Eye (tissue), 1 donor: ENCODE measurements at regions not wholly inside any gene's neighbourhood (a gene's known extent, or its start where the extent isn't known, plus 50 kb on each side); places are given as distances from the start of the nearest gene placed in this dataset.
"Not testable (repeated sequence)": the region's sequence is repeated elsewhere in the genome, so short reads cannot be mapped to it uniquely, and the experiment has no call there.

ENCODE experiments used
- DNase-seq: peaks from one replicate; pipeline ENCODE4 v3.0.0-alpha.2; 2015

- no peak for DNase-seq
Measured at GRCh38 chr18:43893001-43893637, 615.8 kb upstream of the SYT4 start.

- no peak for DNase-seq
Measured at GRCh38 chr18:43904209-43904837, 627.0 kb upstream of the SYT4 start.

DNA sequence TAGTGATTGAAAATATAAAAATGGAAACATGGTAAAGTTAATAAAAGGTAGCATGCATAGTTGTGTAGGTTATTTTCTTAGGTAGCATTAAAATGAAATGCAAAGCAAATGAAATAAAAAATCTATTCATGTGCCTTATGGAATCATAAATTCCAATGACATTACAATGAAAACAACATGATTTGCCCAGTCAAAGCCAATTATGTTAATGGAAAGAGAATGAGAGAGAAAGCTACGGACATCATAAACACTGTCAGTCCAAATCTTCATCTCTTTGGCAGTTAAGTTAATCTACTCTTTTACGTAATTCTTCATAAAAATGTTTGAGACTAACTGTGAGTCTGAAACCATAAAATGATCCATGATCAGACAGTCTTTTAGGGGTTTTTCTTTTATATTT is 636.7 kb upstream of the SYT4 start:
- DNase-seq, result peak; percentile 85

GRCh38 chr18:43916984-43917383 is 639.7 kb upstream of the SYT4 start:
- no peak for DNase-seq

- no peak for DNase-seq
Measured at GRCh38 chr18:43917520-43917919, 640.2 kb upstream of the SYT4 start.

GRCh38 chr18:43919551-43919950 is 642.3 kb upstream of the SYT4 start:
- no peak for DNase-seq

- DNase-seq, result no peak
Measured at GRCh38 chr18:43931439-43931838, 654.1 kb upstream of the SYT4 start.

DNA sequence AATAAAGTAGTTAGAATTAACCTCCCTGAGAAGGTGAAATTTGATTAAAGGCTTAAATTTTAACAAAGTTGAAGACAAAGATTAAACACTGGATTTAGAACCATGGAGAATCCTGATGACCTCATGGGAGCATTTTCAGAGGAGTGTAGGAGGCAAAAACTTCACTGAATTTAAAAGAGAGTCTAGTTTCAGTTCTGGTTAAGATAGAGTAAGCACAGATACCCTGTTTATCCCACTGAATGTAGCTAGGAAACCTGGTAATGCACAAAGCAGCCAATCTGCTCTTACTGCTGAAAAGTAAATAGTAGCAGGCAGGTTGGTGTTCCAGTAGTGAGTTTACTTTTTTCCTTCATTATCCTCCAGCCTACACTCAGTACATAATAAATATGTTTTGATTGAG is 654.9 kb upstream of the SYT4 start:
- no peak for DNase-seq

DNA sequence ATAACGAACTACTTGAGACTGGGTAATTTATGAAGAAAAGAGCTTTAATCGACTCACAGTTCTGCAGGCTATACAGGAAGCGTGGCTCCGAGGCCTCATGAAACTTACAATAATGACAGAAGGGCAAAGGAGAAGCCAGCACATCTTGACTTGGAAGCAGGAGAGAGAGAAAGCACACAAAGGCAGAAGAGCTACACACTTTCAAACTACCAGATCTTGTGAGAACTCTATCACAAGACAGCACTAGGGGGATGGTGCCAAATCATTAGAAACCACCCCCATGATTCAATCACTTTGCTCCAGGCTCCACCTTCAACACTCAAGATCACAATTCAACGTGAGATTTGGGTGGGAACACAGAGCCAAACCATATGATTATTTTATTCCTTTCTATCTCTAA is 655.9 kb upstream of the SYT4 start:
- no peak for DNase-seq

DNA sequence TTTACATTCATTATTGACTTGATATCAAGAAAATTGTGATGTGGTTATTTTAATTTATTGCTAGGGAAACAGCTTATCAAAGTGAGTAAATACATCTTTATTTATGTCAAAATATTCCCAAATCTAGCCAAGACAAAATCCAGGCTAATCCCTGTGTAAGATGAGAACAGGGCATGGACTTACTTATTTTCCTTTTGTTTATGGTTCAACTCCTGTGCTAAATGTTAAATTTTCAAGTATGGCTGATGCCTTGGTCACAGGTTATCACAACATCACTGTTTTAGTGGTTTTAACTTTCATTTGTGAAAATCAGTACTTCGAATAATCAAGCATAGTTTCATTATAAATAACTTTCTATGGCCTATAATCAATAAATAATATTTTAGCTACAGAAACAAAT is 657.0 kb upstream of the SYT4 start:
- DNase-seq, result no peak

GRCh38 chr18:43934781-43935471 is 657.6 kb upstream of the SYT4 start:
- DNase-seq, result peak; percentile 53

DNA sequence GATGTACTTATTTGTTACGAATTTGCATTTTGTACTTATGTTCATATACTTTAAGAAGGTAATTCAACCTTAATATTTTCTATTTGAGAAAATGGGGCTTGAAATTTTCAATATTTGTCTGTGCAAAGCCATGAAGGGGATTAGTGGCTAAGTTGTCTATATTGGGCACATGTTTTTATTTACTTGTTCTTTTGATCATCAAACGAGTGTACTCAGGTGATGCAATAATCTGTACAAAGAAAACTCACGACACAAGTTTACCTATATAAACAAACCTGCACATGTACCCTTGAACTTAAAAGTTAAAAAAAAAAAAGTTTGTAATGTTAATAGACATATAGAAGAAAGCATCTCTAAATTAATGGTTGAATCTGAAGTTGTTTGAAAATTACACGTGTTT is 658.9 kb upstream of the SYT4 start:
- DNase-seq, result no peak

- no peak for DNase-seq
Measured at GRCh38 chr18:43949291-43949690, 672.0 kb upstream of the SYT4 start.

GRCh38 chr18:43950062-43950461 is 672.8 kb upstream of the SYT4 start:
- no peak for DNase-seq

DNA sequence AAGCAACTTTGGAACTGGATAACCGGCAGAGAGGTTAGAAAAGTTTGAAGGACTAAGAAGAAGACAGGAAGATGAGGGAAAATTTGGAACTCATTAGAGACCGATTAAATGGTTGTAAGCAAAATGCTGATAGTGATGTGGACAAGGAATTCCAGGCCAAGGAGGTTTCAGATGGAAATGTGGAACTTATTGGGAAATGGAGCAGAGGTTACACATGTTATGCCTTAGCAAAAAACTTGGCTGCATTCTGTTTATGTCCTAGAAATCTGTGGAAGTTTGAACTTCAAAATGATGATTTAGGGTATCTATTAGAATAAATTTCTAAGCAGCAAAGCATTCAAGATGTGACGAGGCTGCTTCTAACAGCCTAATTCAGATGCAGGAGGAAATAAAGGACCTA is 675.1 kb upstream of the SYT4 start:
- DNase-seq, result no peak

- DNase-seq, result no peak
Measured at GRCh38 chr18:43961722-43962121, 684.4 kb upstream of the SYT4 start.

- DNase-seq, result peak; percentile 62
Measured at GRCh38 chr18:43964666-43965065, 687.4 kb upstream of the SYT4 start.

GRCh38 chr18:43965691-43966090 is 688.4 kb upstream of the SYT4 start:
- DNase-seq, result no peak

DNA sequence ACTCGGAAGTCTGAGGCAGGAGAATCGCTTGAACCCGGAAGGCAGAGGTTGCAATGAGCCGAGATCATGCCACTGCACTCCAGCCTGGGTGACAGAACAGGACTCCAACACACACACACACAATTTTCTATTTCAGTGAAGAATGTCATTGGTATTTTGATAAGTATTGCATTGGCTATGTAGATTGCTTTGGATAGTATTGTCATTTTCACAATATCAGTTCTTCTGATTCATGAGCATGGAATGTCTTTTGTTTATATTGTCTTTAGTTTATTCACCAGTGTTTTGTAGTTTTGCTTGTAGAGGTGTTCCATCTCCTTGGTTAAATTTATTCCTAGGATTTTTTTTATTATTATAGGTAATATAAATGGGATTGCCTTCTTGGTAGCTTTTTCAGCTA is 693.4 kb upstream of the SYT4 start:
- DNase-seq, result no peak

- DNase-seq, result no peak
Measured at GRCh38 chr18:43978174-43978573, 700.9 kb upstream of the SYT4 start.

DNA sequence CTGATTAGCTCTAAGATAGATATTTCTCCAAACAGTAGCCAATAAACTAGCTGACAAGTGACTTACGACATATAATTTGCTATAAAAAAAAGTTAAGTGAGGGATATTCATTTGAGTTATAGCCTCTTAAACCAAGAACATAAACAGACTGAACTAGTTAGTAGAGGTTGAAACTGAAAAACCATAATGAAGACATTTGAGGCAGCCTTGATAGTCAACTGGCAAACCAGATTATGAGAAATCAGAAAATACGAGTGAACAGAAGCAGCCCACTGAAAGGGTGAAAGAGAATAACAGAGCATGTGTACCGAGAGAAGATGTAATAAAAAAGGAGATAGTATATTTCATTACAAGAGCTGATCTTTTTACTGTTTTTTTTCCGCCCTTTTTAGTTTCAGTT is 698.1 kb upstream of the SETBP1 start:
- DNase-seq, result no peak

GRCh38 chr18:43987061-43987460 is 693.6 kb upstream of the SETBP1 start:
- not testable (repeated sequence) for DNase-seq

- no peak for DNase-seq
Measured at GRCh38 chr18:43992741-43993140, 687.9 kb upstream of the SETBP1 start.

DNA sequence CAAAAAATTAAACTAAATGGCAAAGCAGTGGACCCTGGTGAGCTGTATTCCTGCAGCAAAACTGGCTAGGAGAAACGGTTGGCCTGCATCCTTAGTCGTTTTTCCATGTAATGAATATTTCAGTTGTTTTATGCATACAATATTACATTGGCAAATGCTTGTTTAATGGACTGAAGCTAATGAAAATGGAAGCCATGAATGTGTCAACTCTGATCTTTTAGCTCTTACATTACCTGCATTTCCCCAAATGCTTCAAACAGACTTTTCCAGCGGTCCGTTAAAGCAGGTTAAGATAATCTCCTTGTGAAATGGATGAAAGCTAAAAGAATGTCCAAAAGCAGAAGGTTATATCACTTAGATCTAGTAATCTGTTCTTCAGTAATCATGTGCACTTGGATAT is 686.3 kb upstream of the SETBP1 start:
- DNase-seq, result peak; percentile 58

DNA sequence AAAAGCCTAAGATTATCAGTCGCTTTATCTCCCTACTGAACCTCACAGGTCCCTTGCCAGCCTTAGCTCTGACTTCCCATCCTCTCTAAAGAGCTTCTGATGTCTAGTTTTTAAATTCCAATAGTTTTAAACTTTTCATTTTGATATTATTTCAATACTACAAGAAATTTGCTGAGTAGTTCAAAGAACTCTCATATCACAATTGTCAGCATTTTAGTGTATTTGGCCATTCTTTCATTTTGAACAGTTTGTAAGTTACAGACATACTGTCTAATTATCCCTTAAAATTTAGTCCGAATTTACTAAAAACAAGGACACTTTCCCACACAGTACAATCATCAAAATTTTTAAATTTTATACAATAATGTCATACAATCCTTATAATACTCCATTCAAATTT is 666.8 kb upstream of the SETBP1 start:
- no peak for DNase-seq
